RWPE1 (cell line): ENCODE measurements at regions not wholly inside any gene's neighbourhood (a gene's known extent, or its start where the extent isn't known, plus 50 kb on each side); places are given as distances from the start of the nearest gene placed in this dataset.

Experiments
- CTCF ChIA-PET: fragments of 350-600 bp; sonication (Branson Sonifier 250); formaldehyde crosslinking; extraction: SDS; loops from one replicate; lab custom pipeline; 2021; lab: Yijun Ruan, JAX
- POLR2A ChIA-PET: fragments of 400-600 bp; formaldehyde crosslinking; extraction: SDS; loops from one replicate; lab custom pipeline; 2020; ENCODE audit warnings: antibody characterized with exemption; ENCODE audit not compliant: low non-redundant PET; lab: Yijun Ruan, JAX
- DNase-seq: peaks from one replicate; pipeline ENCODE4 v3.0.0; 2012; ENCODE audit warnings: low spot score
- H3K27ac ChIP-seq: fragments of 450-650 bp; 2 replicates; pipeline ENCODE4 v1.5.1; 2017
- CTCF ChIP-seq: fragments of 450-650 bp; conservative IDR thresholded peaks from 2 replicates; pipeline ENCODE4 v1.5.1; 2017; ENCODE audit warnings: low read depth, mild to moderate bottlenecking

DNA sequence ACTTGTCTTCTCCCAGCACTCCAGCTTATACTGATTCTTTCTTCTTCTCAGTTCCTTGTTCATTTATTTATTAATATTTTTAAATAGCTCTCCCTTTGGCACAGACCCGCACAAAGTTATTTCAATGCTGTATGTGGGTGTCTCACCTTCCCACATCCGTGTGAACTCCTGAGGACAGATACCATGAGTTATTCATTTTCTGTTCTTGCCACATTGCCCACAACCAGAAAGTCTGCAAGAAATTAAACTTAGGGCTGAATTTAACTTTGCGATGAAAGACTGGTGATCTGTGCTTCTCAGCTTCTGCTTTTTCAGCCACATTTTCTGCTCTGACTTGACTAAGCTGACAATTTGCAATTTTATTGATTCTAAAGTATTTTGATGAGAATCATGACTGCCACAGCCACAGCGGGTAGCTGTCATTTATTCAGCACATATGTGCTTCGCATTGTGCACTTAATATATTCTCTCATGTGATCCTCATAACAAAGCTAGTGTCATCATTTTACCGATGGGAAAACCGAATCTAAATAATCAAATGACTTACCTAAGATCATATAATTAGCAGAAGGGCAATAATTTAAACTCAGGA, 569.8 kb downstream of the EDEM1 start:
- no peak for DNase-seq
- CTCF ChIA-PET = no interaction called here

GRCh38 chr3:5758699-5759098, 571.2 kb downstream of the EDEM1 start:
- no peak for TF ChIP-seq CTCF
- no peak overlapping the region for H3K27ac ChIP-seq
- ChIA-PET POLR2A (no interaction called here), CTCF (no interaction called here)
- DNase-seq = no peak

More for the DNA sequence above, 569.8 kb downstream of the EDEM1 start:
- TF ChIP-seq CTCF = no peak
- POLR2A ChIA-PET = no interaction called here
- no peak overlapping the region for H3K27ac ChIP-seq

GRCh38 chr3:5762506-5762905, 575.0 kb downstream of the EDEM1 start:
- DNase-seq = no peak
- no peak for TF ChIP-seq CTCF
- no peak overlapping the region for H3K27ac ChIP-seq
- ChIA-PET POLR2A (no interaction called here), CTCF (no interaction called here)

GRCh38 chr3:5766848-5767247, 579.3 kb downstream of the EDEM1 start:
- DNase-seq = no peak
- CTCF ChIA-PET = no interaction called here
- TF ChIP-seq CTCF = no peak
- H3K27ac ChIP-seq = no peak overlapping the region
- POLR2A ChIA-PET = no interaction called here

DNA sequence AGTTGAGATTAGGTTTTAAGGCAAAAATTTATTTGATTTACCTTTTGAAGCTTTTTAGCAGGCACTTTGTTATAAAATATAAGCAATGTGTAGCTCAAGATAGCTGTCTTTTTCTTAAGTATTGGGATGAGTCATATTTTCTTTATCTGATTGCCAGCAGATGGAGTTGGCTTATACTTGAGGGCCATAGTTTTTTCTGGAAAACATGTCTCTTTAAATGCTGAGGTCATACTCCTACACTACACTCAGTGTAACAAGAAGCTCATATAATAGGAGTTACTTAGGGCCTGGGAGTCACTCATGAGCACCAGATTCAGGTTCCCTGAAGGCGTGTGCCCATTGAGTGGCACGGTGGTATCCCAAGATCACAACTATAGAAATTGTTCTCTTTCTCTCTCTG, 579.8 kb downstream of the EDEM1 start:
- no peak for TF ChIP-seq CTCF
- no peak for DNase-seq

GRCh38 chr3:5768281-5768945, 580.9 kb downstream of the EDEM1 start:
- TF ChIP-seq CTCF = no peak
- H3K27ac ChIP-seq = no peak overlapping the region
- CTCF ChIA-PET = no interaction called here
- no peak for DNase-seq
- POLR2A ChIA-PET = no interaction called here

More for the DNA sequence above, 579.8 kb downstream of the EDEM1 start:
- ChIA-PET POLR2A (no interaction called here), CTCF (no interaction called here)
- no peak overlapping the region for H3K27ac ChIP-seq
